IMR-90 (cell line): ENCODE measurements at regions not wholly inside any gene's neighbourhood (a gene's known extent, or its start where the extent isn't known, plus 50 kb on each side); places are given as distances from the start of the nearest gene placed in this dataset.

Experiments
- ATAC-seq: fragments of 200-7000 bp; cut with Tn5 transposase; 2 replicates; pipeline ENCODE4 v1.9.1; 2020; ENCODE audit warnings: low read depth, mild to moderate bottlenecking, moderate library complexity
- BruUV-seq: library from RNA; stranded (reverse); fragments of 400-500 nt; replicated peaks from 2 replicates; lab custom pipeline; 2021; lab: Mats Ljungman, UMichigan
- CTCF ChIA-PET: fragments of 300-600 bp; formaldehyde crosslinking; extraction: SDS; loops from one replicate; lab custom pipeline; 2021; ENCODE audit warnings: antibody characterized with exemption; lab: Yijun Ruan, JAX
- POLR2A ChIA-PET: fragments of 300-600 bp; sonication (Branson Sonifier 250); formaldehyde crosslinking; loops from one replicate; lab custom pipeline; 2022; ENCODE audit warnings: antibody characterized with exemption; ENCODE audit not compliant: unreplicated experiment; lab: Charles Lee
- DNase-seq: peaks from one replicate; pipeline ENCODE4 v3.0.0; 2013
- H2AFZ ChIP-seq: replicated peaks from 2 replicates; pipeline ENCODE3; 2013; ENCODE audit warnings: low read length, mild to moderate bottlenecking; ENCODE audit not compliant: poor library complexity
- H2AK5ac ChIP-seq: 2 replicates; pipeline ENCODE4 v1.6.1; 2013; ENCODE audit warnings: low read depth, low read length, inconsistent platforms
- H2AK9ac ChIP-seq: replicated peaks from 2 replicates; pipeline ENCODE3; 2013; ENCODE audit warnings: mild to moderate bottlenecking, low read depth, low read length, moderate library complexity; ENCODE audit not compliant: poor library complexity
- H2BK120ac ChIP-seq: 2 replicates; pipeline ENCODE4 v1.6.1; 2013; ENCODE audit warnings: low read depth, low read length, inconsistent platforms
- H2BK15ac ChIP-seq: 3 replicates; pipeline ENCODE4 v1.6.1; 2013; ENCODE audit warnings: low read depth, low read length, inconsistent platforms
- H2BK20ac ChIP-seq: 2 replicates; pipeline ENCODE4 v1.6.1; 2013; ENCODE audit warnings: low read depth, mild to moderate bottlenecking, inconsistent platforms, low read length, moderate library complexity
- H2BK5ac ChIP-seq: 2 replicates; pipeline ENCODE4 v1.6.1; 2013; ENCODE audit warnings: mild to moderate bottlenecking, low read depth, low read length, inconsistent platforms; ENCODE audit not compliant: poor library complexity, severe bottlenecking
- H3K14ac ChIP-seq: replicated peaks from 2 replicates; pipeline ENCODE4 v1.6.1; 2013; ENCODE audit warnings: low read depth, low read length, inconsistent platforms
- H3K18ac ChIP-seq: 2 replicates; pipeline ENCODE4 v1.6.1; 2013; ENCODE audit warnings: low read depth, low read length, control low read depth
- H3K23ac ChIP-seq: 2 replicates; pipeline ENCODE4 v1.6.1; 2013; ENCODE audit warnings: low read depth, low read length, inconsistent platforms
- H3K27ac ChIP-seq: 2 replicates; pipeline ENCODE4 v1.5.1; 2013; ENCODE audit warnings: mild to moderate bottlenecking, control low read depth, low read length; ENCODE audit not compliant: insufficient read depth
- H3K27me3 ChIP-seq: 2 replicates; pipeline ENCODE4 v1.6.1; 2013; ENCODE audit warnings: low read length; ENCODE audit not compliant: control insufficient read depth, insufficient read depth
- H3K36me3 ChIP-seq: 2 replicates; pipeline ENCODE4 v1.6.1; 2013; ENCODE audit warnings: low read length, mixed read lengths; ENCODE audit not compliant: control insufficient read depth, insufficient read depth
- H3K4ac ChIP-seq: 2 replicates; pipeline ENCODE4 v1.6.1; 2013; ENCODE audit warnings: low read depth, low read length, inconsistent platforms
- H3K4me1 ChIP-seq: 2 replicates; pipeline ENCODE4 v1.6.1; 2013; ENCODE audit warnings: low read length, mixed read lengths; ENCODE audit not compliant: control insufficient read depth, insufficient read depth
- H3K4me2 ChIP-seq: 2 replicates; pipeline ENCODE4 v1.6.1; 2013; ENCODE audit warnings: low read depth, mild to moderate bottlenecking, control low read depth, low read length, moderate library complexity
- H3K4me3 ChIP-seq: 2 replicates; pipeline ENCODE4 v1.5.1; 2013; ENCODE audit warnings: low read depth, mild to moderate bottlenecking, control low read depth, low read length, moderate library complexity; ENCODE audit not compliant: insufficient read depth
- H3K56ac ChIP-seq: 2 replicates; pipeline ENCODE4 v1.6.1; 2013; ENCODE audit warnings: low read length, inconsistent platforms; ENCODE audit not compliant: insufficient read depth; ENCODE audit errors: extremely low read depth
- H3K79me1 ChIP-seq, 2 experiments: 2 replicates each; pipeline ENCODE4 v1.6.1; 2013; ENCODE audit warnings: low read length in 2 of 2, inconsistent platforms in 1 of 2, low read depth in 1 of 2
- H3K9ac ChIP-seq: 2 replicates; pipeline ENCODE4 v1.6.1; 2013; ENCODE audit warnings: low read depth, low read length, control low read depth
- H3K9me1 ChIP-seq: 2 replicates; pipeline ENCODE4 v1.6.1; 2013; ENCODE audit warnings: low read length, inconsistent platforms; ENCODE audit not compliant: insufficient read depth
- H3K9me3 ChIP-seq: 2 replicates; pipeline ENCODE4 v1.6.1; 2013; ENCODE audit warnings: low read length; ENCODE audit not compliant: control insufficient read depth, insufficient read depth
- H4K20me1 ChIP-seq: 2 replicates; pipeline ENCODE4 v1.6.1; 2013; ENCODE audit warnings: low read length, inconsistent platforms; ENCODE audit not compliant: insufficient read depth
- H4K5ac ChIP-seq: 2 replicates; pipeline ENCODE4 v1.6.1; 2013; ENCODE audit warnings: mild to moderate bottlenecking, low read depth, low read length, control low read depth
- H4K8ac ChIP-seq, 2 experiments: 2 replicates each; pipeline ENCODE4 v1.6.1; 2013; ENCODE audit warnings: low read depth in 2 of 2, low read length in 2 of 2, control low read depth in 1 of 2, inconsistent platforms in 1 of 2
- H4K91ac ChIP-seq: 2 replicates; pipeline ENCODE4 v1.6.1; 2013; ENCODE audit warnings: low read depth, low read length, inconsistent platforms; ENCODE audit not compliant: insufficient read depth
- BHLHE40 ChIP-seq: fragments of 150-350 bp; IDR thresholded peaks from 2 replicates; pipeline ENCODE4 v1.6.1; 2016; ENCODE audit warnings: mild to moderate bottlenecking, low read depth, low read length
- CHD1 ChIP-seq: IDR thresholded peaks from 2 replicates; pipeline ENCODE4 v1.6.1; 2012; ENCODE audit warnings: low read depth, low read length, improper control_type of control experiment
- FOS ChIP-seq: fragments of 150-350 bp; IDR thresholded peaks from 2 replicates; pipeline ENCODE4 v1.6.1; 2016; ENCODE audit warnings: low read depth, low read length
- MAZ ChIP-seq: IDR thresholded peaks from 2 replicates; pipeline ENCODE4 v1.6.1; 2012; ENCODE audit warnings: low read depth, mild to moderate bottlenecking, low read length, improper control_type of control experiment, moderate library complexity, borderline replicate concordance
- POLR2A ChIP-seq: IDR thresholded peaks from 2 replicates; pipeline ENCODE4 v1.6.1; 2012; ENCODE audit warnings: mild to moderate bottlenecking, low read depth, low read length
- RFX5 ChIP-seq: IDR thresholded peaks from 2 replicates; pipeline ENCODE4 v1.8.0; 2012; ENCODE audit warnings: low read depth, mild to moderate bottlenecking, low read length, moderate library complexity
- SMC3 ChIP-seq: fragments of 150-350 bp; IDR thresholded peaks from 2 replicates; pipeline ENCODE4 v1.6.1; 2016; ENCODE audit warnings: low read depth, mild to moderate bottlenecking, antibody characterized with exemption, low read length, moderate library complexity
- WGBS, 2 experiments: methylation state at CpG; one replicate each; pipeline versions ENCODE4 v1.1.5 to v1.1.7; 2013; ENCODE audit warnings: missing lambda C conversion rate in 2 of 2; ENCODE audit not compliant: insufficient read length in 1 of 2; ENCODE audit errors: extremely low coverage in 2 of 2; 5-methylcytosine and 5-hydroxymethylcytosine counted together
- dilution Hi-C: fragments of 300-500 bp; cut with HindIII; formaldehyde crosslinking; loops from one replicate; pipeline ENCODE4 v1.14.3; 2018; ENCODE audit warnings: low sequenced_read_pairs; ENCODE audit not compliant: unreplicated experiment
- in situ Hi-C: fragments of 300-500 bp; cut with MboI; formaldehyde crosslinking; loops from 3 replicates; pipeline ENCODE4 v1.14.3; 2019; ENCODE audit warnings: low sequenced_read_pairs, inconsistent platforms, mixed read lengths
- intact Hi-C: fragments of 100-400 bp; cut with micrococcal nuclease; formaldehyde crosslinking; loops from 2 replicates; pipeline ENCODE4 v1.10.0; 2022
- TF ChIP-seq, protein P1 (sequence below): fragments of 150-350 bp; IDR thresholded peaks from 2 replicates; pipeline ENCODE4 v1.6.1; 2016; ENCODE audit warnings: low read depth, mild to moderate bottlenecking, low read length, moderate library complexity, borderline replicate concordance
- TF ChIP-seq, protein P2 (sequence below): fragments of 150-350 bp; IDR thresholded peaks from 2 replicates; pipeline ENCODE4 v1.6.1; 2017; ENCODE audit warnings: mild to moderate bottlenecking, antibody characterized with exemption, low read length, low read depth

DNA sequence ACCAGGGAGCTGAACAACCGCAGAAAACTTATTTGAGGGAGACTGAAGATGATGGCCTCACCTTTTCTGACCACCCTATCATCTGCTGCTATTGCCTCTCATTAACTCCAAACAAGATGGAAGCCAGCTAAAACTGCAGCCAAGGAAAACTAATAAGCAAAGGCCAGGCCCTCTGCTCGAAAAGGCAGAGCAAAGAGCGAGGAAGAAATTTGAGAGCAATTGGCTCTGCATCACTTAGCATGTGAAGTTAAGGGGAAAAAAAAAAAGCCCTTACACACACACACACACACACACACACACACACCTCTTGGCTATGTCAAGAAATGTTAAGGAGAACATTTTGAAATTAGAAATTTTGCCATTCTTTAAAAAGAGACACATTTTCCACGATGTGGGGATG lies 228.1 kb upstream of the CYLC2 start:
- Histone ChIP-seq H3K9me1 (no peaks in the 10 kb centered on the region), H2AFZ (no peak overlapping the region), H3K27me3 (no peaks in the 10 kb centered on the region), H3K4me3 (no peak overlapping the region), H2AK5ac (no peak overlapping the region), H2BK15ac (no peak overlapping the region), H2BK20ac (no peak overlapping the region), H3K4me2 (no peak overlapping the region), H3K36me3 (no peaks in the 10 kb centered on the region), H3K23ac (no peak overlapping the region), H2BK120ac (no peak overlapping the region), H2BK5ac (no peak overlapping the region), H3K9ac (no peak overlapping the region), H2AK9ac (no peak overlapping the region), H3K14ac (no peak overlapping the region), H4K5ac (no peak overlapping the region), H3K9me3 (peaks cover 3% of the 10 kb centered on the region; the same call in 1 of the 2 replicates), H3K56ac (no peak overlapping the region), H3K4me1 (no peaks in the 10 kb centered on the region), H4K91ac (no peak overlapping the region), H3K4ac (no peak overlapping the region), H3K18ac (no peak overlapping the region), H3K79me1 (no peaks in the 10 kb centered on the region), H4K20me1 (no peaks in the 10 kb centered on the region), H4K8ac (no peak overlapping the region), H3K27ac (no peak overlapping the region)
- WGBS, 2 experiments, result no CpG with 5 or more reads among the region's 4 CpGs
- in situ Hi-C loops, result no loop called here
- ATAC-seq (no peak), DNase-seq (no peak)
- intact Hi-C loops, result no loop called here
- no peak for TF ChIP-seq FOS
- TF ChIP-seq BHLHE40, result no peak
- TF ChIP-seq MAZ, result no peak
- TF ChIP-seq, protein P1, sequence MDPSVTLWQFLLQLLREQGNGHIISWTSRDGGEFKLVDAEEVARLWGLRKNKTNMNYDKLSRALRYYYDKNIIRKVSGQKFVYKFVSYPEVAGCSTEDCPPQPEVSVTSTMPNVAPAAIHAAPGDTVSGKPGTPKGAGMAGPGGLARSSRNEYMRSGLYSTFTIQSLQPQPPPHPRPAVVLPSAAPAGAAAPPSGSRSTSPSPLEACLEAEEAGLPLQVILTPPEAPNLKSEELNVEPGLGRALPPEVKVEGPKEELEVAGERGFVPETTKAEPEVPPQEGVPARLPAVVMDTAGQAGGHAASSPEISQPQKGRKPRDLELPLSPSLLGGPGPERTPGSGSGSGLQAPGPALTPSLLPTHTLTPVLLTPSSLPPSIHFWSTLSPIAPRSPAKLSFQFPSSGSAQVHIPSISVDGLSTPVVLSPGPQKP, result no peak
- TF ChIP-seq SMC3, result no peak
- no peak for TF ChIP-seq POLR2A
- TF ChIP-seq, protein P2, sequence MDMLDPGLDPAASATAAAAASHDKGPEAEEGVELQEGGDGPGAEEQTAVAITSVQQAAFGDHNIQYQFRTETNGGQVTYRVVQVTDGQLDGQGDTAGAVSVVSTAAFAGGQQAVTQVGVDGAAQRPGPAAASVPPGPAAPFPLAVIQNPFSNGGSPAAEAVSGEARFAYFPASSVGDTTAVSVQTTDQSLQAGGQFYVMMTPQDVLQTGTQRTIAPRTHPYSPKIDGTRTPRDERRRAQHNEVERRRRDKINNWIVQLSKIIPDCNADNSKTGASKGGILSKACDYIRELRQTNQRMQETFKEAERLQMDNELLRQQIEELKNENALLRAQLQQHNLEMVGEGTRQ, result no peak
- no peak for TF ChIP-seq CHD1
- TF ChIP-seq RFX5, result no peak
- ChIA-PET CTCF (no interaction called here), POLR2A (no interaction called here)
- dilution Hi-C loops, result no loop called here
- BruUV-seq, result no TSS peak
